H9 (cell line): ENCODE measurements at regions not wholly inside any gene's neighbourhood (a gene's known extent, or its start where the extent isn't known, plus 50 kb on each side); places are given as distances from the start of the nearest gene placed in this dataset.

Experiments used
- DNase-seq: peaks from one replicate; pipeline ENCODE4 v3.0.0-alpha.2; 2017
- H2AFZ ChIP-seq: one replicate; pipeline ENCODE4 v1.6.1; 2013; ENCODE audit warnings: mild to moderate bottlenecking, low read length, control low read depth, moderate library complexity
- H2AK5ac ChIP-seq: 2 replicates; pipeline ENCODE4 v1.6.1; 2013; ENCODE audit warnings: low read length, control low read depth, mixed read lengths; ENCODE audit not compliant: insufficient read length
- H2BK120ac ChIP-seq: one replicate; pipeline ENCODE4 v1.6.1; 2013; ENCODE audit warnings: low read depth, mild to moderate bottlenecking, low read length, control low read depth, inconsistent platforms; ENCODE audit not compliant: poor library complexity, severe bottlenecking
- H2BK12ac ChIP-seq: 2 replicates; pipeline ENCODE4 v1.6.1; 2013; ENCODE audit warnings: low read length, control low read depth, mixed read lengths, low read depth; ENCODE audit not compliant: insufficient read length
- H2BK15ac ChIP-seq: 2 replicates; pipeline ENCODE4 v1.6.1; 2013; ENCODE audit warnings: low read depth, low read length, control low read depth
- H2BK20ac ChIP-seq: one replicate; pipeline ENCODE4 v1.6.1; 2013; ENCODE audit warnings: low read depth, mild to moderate bottlenecking, low read length, control low read depth, inconsistent platforms; ENCODE audit not compliant: poor library complexity, severe bottlenecking
- H2BK5ac ChIP-seq: 2 replicates; pipeline ENCODE4 v1.6.1; 2013; ENCODE audit warnings: low read length, control low read depth, mixed read lengths; ENCODE audit not compliant: insufficient read length
- H3K14ac ChIP-seq: 2 replicates; pipeline ENCODE4 v1.6.1; 2013; ENCODE audit warnings: low read length, control low read depth; ENCODE audit not compliant: insufficient read depth
- H3K18ac ChIP-seq: 2 replicates; pipeline ENCODE4 v1.6.1; 2013; ENCODE audit warnings: low read depth, mild to moderate bottlenecking, mixed read lengths, low read length, control low read depth; ENCODE audit not compliant: insufficient read length
- H3K23ac ChIP-seq: 2 replicates; pipeline ENCODE4 v1.6.1; 2013; ENCODE audit warnings: low read length, control low read depth, mixed read lengths, low read depth; ENCODE audit not compliant: insufficient read length
- H3K23me2 ChIP-seq: 2 replicates; pipeline ENCODE4 v1.6.1; 2013; ENCODE audit warnings: low read depth, mild to moderate bottlenecking, mixed read lengths, low read length, control low read depth; ENCODE audit not compliant: insufficient read length, poor library complexity, severe bottlenecking
- H3K27ac ChIP-seq: 2 replicates; pipeline ENCODE4 v1.5.1; 2013; ENCODE audit warnings: low read length, control low read depth, mixed read lengths, low read depth; ENCODE audit not compliant: insufficient read length
- H3K27me3 ChIP-seq: 2 replicates; pipeline ENCODE4 v1.6.1; 2013; ENCODE audit warnings: low read length, control low read depth, inconsistent platforms; ENCODE audit not compliant: insufficient read depth
- H3K4ac ChIP-seq: 2 replicates; pipeline ENCODE4 v1.6.1; 2013; ENCODE audit warnings: low read depth, mild to moderate bottlenecking, control low read depth, inconsistent platforms, low read length, moderate library complexity
- H3K4me1 ChIP-seq: 2 replicates; pipeline ENCODE4 v1.6.1; 2013; ENCODE audit warnings: low read length, control low read depth, inconsistent platforms; ENCODE audit not compliant: insufficient read depth
- H3K4me2 ChIP-seq: 2 replicates; pipeline ENCODE4 v1.6.1; 2013; ENCODE audit warnings: low read length, control low read depth, mixed read lengths; ENCODE audit not compliant: insufficient read length, insufficient read depth
- H3K56ac ChIP-seq: 2 replicates; pipeline ENCODE4 v1.6.1; 2013; ENCODE audit warnings: low read depth, mild to moderate bottlenecking, mixed read lengths, low read length, control low read depth; ENCODE audit not compliant: insufficient read length
- H3K79me1 ChIP-seq: 2 replicates; pipeline ENCODE4 v1.6.1; 2013; ENCODE audit warnings: low read depth, mild to moderate bottlenecking, moderate library complexity, low read length, control low read depth, inconsistent platforms; ENCODE audit not compliant: insufficient read depth, poor library complexity, severe bottlenecking
- H3K79me2 ChIP-seq: 2 replicates; pipeline ENCODE4 v1.6.1; 2013; ENCODE audit warnings: low read length, control low read depth, inconsistent platforms; ENCODE audit not compliant: insufficient read depth
- H3K9ac ChIP-seq: 2 replicates; pipeline ENCODE4 v1.6.1; 2013; ENCODE audit warnings: low read length, control low read depth, mixed read lengths; ENCODE audit not compliant: insufficient read length; ENCODE audit errors: extremely low read depth
- H3K9me3 ChIP-seq: one replicate; pipeline ENCODE4 v1.6.1; 2013; ENCODE audit warnings: low read depth, low read length, inconsistent platforms; ENCODE audit not compliant: control insufficient read depth
- H3T11ph ChIP-seq: one replicate; pipeline ENCODE4 v1.6.1; 2013; ENCODE audit warnings: mild to moderate bottlenecking, low read length, control low read depth, inconsistent platforms
- H4K20me1 ChIP-seq: one replicate; pipeline ENCODE4 v1.6.1; 2013; ENCODE audit not compliant: control insufficient read depth, insufficient read length, insufficient read depth
- H4K5ac ChIP-seq: 2 replicates; pipeline ENCODE4 v1.6.1; 2013; ENCODE audit warnings: low read depth, mild to moderate bottlenecking, mixed read lengths, low read length, control low read depth; ENCODE audit not compliant: insufficient read length
- H4K8ac ChIP-seq: replicated peaks from 2 replicates; pipeline ENCODE4 v1.6.1; 2013; ENCODE audit warnings: low read length, control low read depth, mixed read lengths, low read depth; ENCODE audit not compliant: insufficient read length
- H4K91ac ChIP-seq: 2 replicates; pipeline ENCODE4 v1.6.1; 2013; ENCODE audit warnings: low read depth, mild to moderate bottlenecking, moderate library complexity, mixed read lengths, low read length, control low read depth; ENCODE audit not compliant: insufficient read length
- H3K27ac Mint-ChIP-seq, 3 experiments: 2 replicates in 2 of 3; 3 replicates in 1 of 3; pipeline ENCODE4 v1.8.0; 2020 to 2021; ENCODE audit warnings: mixed read lengths in 3 of 3, mild to moderate bottlenecking in 1 of 3, moderate library complexity in 1 of 3
- H3K27me3 Mint-ChIP-seq: 2 replicates; pipeline ENCODE4 v1.8.0; 2021; ENCODE audit warnings: low read depth, mild to moderate bottlenecking, moderate library complexity, mixed read lengths
- H3K36me3 Mint-ChIP-seq, 3 experiments: 2 replicates in 2 of 3; 3 replicates in 1 of 3; pipeline ENCODE4 v1.8.0; 2020 to 2021; ENCODE audit warnings: low read depth in 3 of 3, mixed read lengths in 3 of 3; ENCODE audit not compliant: insufficient read depth in 1 of 3
- H3K4me1 Mint-ChIP-seq, 2 experiments: 2 replicates each; pipeline ENCODE4 v1.8.0; 2020; ENCODE audit warnings: mixed read lengths in 2 of 2
- H3K4me3 Mint-ChIP-seq, 2 experiments: 2 replicates in 1 of 2; 3 replicates in 1 of 2; pipeline ENCODE4 v1.8.0; 2020 to 2021; ENCODE audit warnings: mild to moderate bottlenecking in 2 of 2, mixed read lengths in 2 of 2, moderate library complexity in 1 of 2
- H3K9me3 Mint-ChIP-seq, 2 experiments: 2 replicates in 1 of 2; 3 replicates in 1 of 2; pipeline ENCODE4 v1.8.0; 2020; ENCODE audit warnings: mild to moderate bottlenecking in 2 of 2, mixed read lengths in 2 of 2, moderate library complexity in 1 of 2
- WGBS: extraction: QIAGEN DNeasy Blood & Tissue Kit; methylation state at CpG from one replicate; pipeline ENCODE4 v1.1.7; 2013; ENCODE audit warnings: missing lambda C conversion rate, low lambda C conversion rate, mixed read lengths; ENCODE audit not compliant: insufficient read length; ENCODE audit errors: extremely low coverage; 5-methylcytosine and 5-hydroxymethylcytosine counted together
- TF ChIP-seq, protein P1 (sequence below): fragments of 200-600 bp; sonication (generic); conservative IDR thresholded peaks from 3 replicates; pipeline ENCODE4 v1.8.0; 2021; ENCODE audit warnings: antibody characterized with exemption, mild to moderate bottlenecking

DNA sequence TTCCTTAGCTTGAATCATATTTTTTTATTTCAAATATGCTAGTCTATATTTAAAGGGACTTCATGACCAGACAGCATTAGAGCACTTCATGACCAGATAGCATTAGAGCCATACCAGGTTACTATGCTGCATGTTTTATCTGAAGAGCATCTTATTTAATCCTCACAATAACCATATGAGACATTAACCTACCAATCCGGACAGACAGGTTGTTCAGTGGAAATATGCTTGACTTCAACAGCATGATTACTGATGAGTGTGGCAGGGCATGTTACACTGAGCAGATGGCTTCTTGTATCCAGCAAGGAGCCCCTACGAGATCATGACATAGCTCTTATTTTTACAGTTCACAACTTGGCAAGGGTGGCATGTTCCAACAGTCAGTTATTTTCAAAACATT is 85.0 kb upstream of the KCTD3 start:
- DNase-seq, result no peak
- Histone ChIP-seq H3K79me2 (no peaks in the 10 kb centered on the region), H4K8ac (no peak overlapping the region), H3K27ac (no peak overlapping the region), H4K5ac (no peak overlapping the region), H2AFZ (no peak overlapping the region), H3K18ac (no peak overlapping the region), H3K4me2 (no peak overlapping the region), H3K9ac (no peak overlapping the region), H2BK5ac (no peak overlapping the region), H2BK15ac (no peak overlapping the region), H3K79me1 (no peaks in the 10 kb centered on the region), H4K20me1 (no peaks in the 10 kb centered on the region), H2BK120ac (no peak overlapping the region), H3T11ph (no peak overlapping the region), H3K4me1 (peaks cover 5% of the 10 kb centered on the region; the same call in 1 of the 2 replicates), H2AK5ac (no peak overlapping the region), H3K27me3 (no peaks in the 10 kb centered on the region), H2BK12ac (no peak overlapping the region), H4K91ac (no peak overlapping the region), H3K23me2 (no peaks in the 10 kb centered on the region), H2BK20ac (no peak overlapping the region), H3K56ac (no peak overlapping the region), H3K23ac (no peak overlapping the region), H3K9me3 (no peaks in the 10 kb centered on the region), H3K14ac (no peak overlapping the region), H3K4ac (no peak overlapping the region)
- Mint-ChIP-seq H3K4me3 (no peak overlapping the region), H3K27me3 (no peaks in the 10 kb centered on the region), H3K36me3 (peaks cover 2 to 5% (median 4%) of the 10 kb centered on the region in 3 experiments; a peak in 4 of 7 replicates), H3K27ac (no peak overlapping the region), H3K4me1 (peaks cover 7 to 12% of the 10 kb centered on the region in 2 experiments), H3K9me3 (peaks cover 5 to 6% of the 10 kb centered on the region in 2 experiments; a peak in 4 of 5 replicates)
- TF ChIP-seq, protein P1, sequence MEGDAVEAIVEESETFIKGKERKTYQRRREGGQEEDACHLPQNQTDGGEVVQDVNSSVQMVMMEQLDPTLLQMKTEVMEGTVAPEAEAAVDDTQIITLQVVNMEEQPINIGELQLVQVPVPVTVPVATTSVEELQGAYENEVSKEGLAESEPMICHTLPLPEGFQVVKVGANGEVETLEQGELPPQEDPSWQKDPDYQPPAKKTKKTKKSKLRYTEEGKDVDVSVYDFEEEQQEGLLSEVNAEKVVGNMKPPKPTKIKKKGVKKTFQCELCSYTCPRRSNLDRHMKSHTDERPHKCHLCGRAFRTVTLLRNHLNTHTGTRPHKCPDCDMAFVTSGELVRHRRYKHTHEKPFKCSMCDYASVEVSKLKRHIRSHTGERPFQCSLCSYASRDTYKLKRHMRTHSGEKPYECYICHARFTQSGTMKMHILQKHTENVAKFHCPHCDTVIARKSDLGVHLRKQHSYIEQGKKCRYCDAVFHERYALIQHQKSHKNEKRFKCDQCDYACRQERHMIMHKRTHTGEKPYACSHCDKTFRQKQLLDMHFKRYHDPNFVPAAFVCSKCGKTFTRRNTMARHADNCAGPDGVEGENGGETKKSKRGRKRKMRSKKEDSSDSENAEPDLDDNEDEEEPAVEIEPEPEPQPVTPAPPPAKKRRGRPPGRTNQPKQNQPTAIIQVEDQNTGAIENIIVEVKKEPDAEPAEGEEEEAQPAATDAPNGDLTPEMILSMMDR, result no peak
- WGBS, result no CpG with 5 or more reads among the region's 2 CpGs
